ENCODE measurements at regions not wholly inside any gene's neighbourhood (a gene's known extent, or its start where the extent isn't known, plus 50 kb on each side); places are given as distances from the start of the nearest gene placed in this dataset.

DNA sequence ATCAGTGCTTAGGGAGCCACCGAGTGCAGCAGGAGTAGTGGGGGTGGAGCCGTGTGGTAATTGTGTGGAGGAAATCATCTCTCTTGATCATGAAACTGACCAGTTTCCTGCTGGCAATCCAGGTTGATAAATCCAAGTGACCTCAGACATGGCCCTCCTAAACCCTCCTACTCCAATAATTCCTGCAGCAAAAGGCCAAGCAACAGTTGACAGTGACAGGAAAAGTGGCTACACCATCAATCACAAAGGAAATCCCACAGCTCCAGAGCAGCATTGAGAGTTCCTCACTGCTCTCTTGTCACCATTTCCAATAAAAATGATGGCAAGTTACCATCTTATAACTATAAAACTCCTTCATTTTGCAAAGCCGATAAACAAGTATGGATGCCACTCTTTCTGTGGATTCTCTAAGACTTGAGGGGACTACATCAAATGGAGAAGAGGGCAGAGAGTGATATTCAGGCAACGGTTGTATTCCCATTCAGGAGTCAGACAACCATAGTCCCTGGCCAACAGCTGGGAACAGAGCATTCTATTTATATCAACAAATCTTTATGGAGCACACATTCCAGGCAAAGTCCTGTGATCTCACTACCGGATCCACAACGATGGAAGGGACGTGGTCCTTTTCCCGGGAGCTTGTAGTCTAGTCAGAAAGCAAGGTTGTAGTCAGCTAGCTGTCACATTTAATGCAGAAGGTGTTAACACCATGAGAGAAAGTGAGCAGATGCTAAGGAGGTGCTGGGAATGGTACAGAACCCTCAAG, 312.5 kb upstream of the CTNNB1 start:
- TF ChIP-seq, protein P1, sequence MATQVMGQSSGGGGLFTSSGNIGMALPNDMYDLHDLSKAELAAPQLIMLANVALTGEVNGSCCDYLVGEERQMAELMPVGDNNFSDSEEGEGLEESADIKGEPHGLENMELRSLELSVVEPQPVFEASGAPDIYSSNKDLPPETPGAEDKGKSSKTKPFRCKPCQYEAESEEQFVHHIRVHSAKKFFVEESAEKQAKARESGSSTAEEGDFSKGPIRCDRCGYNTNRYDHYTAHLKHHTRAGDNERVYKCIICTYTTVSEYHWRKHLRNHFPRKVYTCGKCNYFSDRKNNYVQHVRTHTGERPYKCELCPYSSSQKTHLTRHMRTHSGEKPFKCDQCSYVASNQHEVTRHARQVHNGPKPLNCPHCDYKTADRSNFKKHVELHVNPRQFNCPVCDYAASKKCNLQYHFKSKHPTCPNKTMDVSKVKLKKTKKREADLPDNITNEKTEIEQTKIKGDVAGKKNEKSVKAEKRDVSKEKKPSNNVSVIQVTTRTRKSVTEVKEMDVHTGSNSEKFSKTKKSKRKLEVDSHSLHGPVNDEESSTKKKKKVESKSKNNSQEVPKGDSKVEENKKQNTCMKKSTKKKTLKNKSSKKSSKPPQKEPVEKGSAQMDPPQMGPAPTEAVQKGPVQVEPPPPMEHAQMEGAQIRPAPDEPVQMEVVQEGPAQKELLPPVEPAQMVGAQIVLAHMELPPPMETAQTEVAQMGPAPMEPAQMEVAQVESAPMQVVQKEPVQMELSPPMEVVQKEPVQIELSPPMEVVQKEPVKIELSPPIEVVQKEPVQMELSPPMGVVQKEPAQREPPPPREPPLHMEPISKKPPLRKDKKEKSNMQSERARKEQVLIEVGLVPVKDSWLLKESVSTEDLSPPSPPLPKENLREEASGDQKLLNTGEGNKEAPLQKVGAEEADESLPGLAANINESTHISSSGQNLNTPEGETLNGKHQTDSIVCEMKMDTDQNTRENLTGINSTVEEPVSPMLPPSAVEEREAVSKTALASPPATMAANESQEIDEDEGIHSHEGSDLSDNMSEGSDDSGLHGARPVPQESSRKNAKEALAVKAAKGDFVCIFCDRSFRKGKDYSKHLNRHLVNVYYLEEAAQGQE (IDR thresholded peaks at IDR 0.05; ENCODE audit: insufficient read depth in 1 of 2, low read depth in 2 of 2, low read length in 1 of 2): no peak
- TF ChIP-seq SIN3A (IDR thresholded peaks at IDR 0.05; ENCODE audit: borderline replicate concordance, insufficient read depth, low read depth, low read length) (no peak), TCF7L2 (IDR thresholded peaks at IDR 0.05; ENCODE audit: low read depth, low read length) (no peak), POLR2AphosphoS5 (IDR thresholded peaks at IDR 0.05; ENCODE audit: low read depth, low read length) (no peak)
- TF ChIP-seq, protein P2, sequence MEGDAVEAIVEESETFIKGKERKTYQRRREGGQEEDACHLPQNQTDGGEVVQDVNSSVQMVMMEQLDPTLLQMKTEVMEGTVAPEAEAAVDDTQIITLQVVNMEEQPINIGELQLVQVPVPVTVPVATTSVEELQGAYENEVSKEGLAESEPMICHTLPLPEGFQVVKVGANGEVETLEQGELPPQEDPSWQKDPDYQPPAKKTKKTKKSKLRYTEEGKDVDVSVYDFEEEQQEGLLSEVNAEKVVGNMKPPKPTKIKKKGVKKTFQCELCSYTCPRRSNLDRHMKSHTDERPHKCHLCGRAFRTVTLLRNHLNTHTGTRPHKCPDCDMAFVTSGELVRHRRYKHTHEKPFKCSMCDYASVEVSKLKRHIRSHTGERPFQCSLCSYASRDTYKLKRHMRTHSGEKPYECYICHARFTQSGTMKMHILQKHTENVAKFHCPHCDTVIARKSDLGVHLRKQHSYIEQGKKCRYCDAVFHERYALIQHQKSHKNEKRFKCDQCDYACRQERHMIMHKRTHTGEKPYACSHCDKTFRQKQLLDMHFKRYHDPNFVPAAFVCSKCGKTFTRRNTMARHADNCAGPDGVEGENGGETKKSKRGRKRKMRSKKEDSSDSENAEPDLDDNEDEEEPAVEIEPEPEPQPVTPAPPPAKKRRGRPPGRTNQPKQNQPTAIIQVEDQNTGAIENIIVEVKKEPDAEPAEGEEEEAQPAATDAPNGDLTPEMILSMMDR (IDR thresholded peaks at IDR 0.05): no peak
- no peaks in the 10 kb centered on the region for H3K9me3 ChIP-seq (ENCODE audit: control insufficient read depth, insufficient read depth, low read depth, low read length)
- ATAC-seq: no peak
- H3K36me3 ChIP-seq (ENCODE audit: control insufficient read depth, insufficient read depth, low read length): no peaks in the 10 kb centered on the region
- intact Hi-C loops (cut with micrococcal nuclease; ENCODE audit: unreplicated experiment): no loop called here
- in situ Hi-C loops (cut with HindIII; ENCODE audit: low pct_unique_long_range_greater_than_20kb, low sequenced_read_pairs): no loop called here
- H3K4me1 ChIP-seq (ENCODE audit: control insufficient read depth, insufficient read depth, low read length): no peaks in the 10 kb centered on the region
- no peak for DNase-seq (ENCODE audit: low read depth, low spot score)
- BruUV-seq (replicated peaks): no TSS peak
- H3K27ac ChIP-seq (ENCODE audit: low read length): no peak overlapping the region
- POLR2A ChIA-PET: no interaction called here
- H3K4me3 ChIP-seq (ENCODE audit: low read depth in 2 of 2, low read length in 2 of 2): no peak overlapping the region
- CTCF ChIA-PET: no interaction called here
- no peaks in the 10 kb centered on the region for H3K27me3 ChIP-seq (ENCODE audit: control insufficient read depth, insufficient read depth, low read length)

DNA sequence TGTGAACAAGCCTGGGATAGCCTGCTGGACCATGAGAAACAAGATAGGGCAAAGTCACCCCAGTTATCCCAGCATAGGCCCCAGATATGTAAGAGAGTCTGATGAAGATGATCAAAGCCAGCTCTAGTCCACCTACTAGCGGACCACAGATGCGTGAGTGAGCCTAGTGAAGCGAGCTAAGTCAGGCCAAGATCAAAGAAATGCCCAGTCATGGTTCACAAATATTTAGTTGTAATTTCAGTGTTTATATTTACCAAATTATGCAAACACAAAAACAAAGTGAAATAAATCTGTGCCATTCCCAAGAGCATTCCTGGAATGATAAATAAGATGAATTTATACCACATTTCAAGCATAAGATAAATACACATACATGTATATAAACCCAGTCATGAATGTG, 308.1 kb upstream of the CTNNB1 start:
- no peaks in the 10 kb centered on the region for H3K27me3 ChIP-seq (ENCODE audit: control insufficient read depth, insufficient read depth, low read length)
- TF ChIP-seq, protein P1 (IDR thresholded peaks at IDR 0.05; ENCODE audit: insufficient read depth in 1 of 2, low read depth in 2 of 2, low read length in 1 of 2): no peak
- TF ChIP-seq TCF7L2 (IDR thresholded peaks at IDR 0.05; ENCODE audit: low read depth, low read length): no peak
- TF ChIP-seq, protein P2 (IDR thresholded peaks at IDR 0.05): no peak
- TF ChIP-seq SIN3A (IDR thresholded peaks at IDR 0.05; ENCODE audit: borderline replicate concordance, insufficient read depth, low read depth, low read length): no peak
- TF ChIP-seq POLR2AphosphoS5 (IDR thresholded peaks at IDR 0.05; ENCODE audit: low read depth, low read length): no peak
- ChIA-PET CTCF (no interaction called here), POLR2A (no interaction called here)
- intact Hi-C loops (cut with micrococcal nuclease; ENCODE audit: unreplicated experiment) (no loop called here), in situ Hi-C loops (cut with HindIII; ENCODE audit: low pct_unique_long_range_greater_than_20kb, low sequenced_read_pairs) (no loop called here)
- H3K4me1 ChIP-seq (ENCODE audit: control insufficient read depth, insufficient read depth, low read length): no peaks in the 10 kb centered on the region
- BruUV-seq (replicated peaks): no TSS peak
- no peaks in the 10 kb centered on the region for H3K36me3 ChIP-seq (ENCODE audit: control insufficient read depth, insufficient read depth, low read length)
- H3K27ac ChIP-seq (ENCODE audit: low read length): no peak overlapping the region
- no peaks in the 10 kb centered on the region for H3K9me3 ChIP-seq (ENCODE audit: control insufficient read depth, insufficient read depth, low read depth, low read length)
- H3K4me3 ChIP-seq (ENCODE audit: low read depth in 2 of 2, low read length in 2 of 2): no peak overlapping the region
- DNase-seq (ENCODE audit: low read depth, low spot score): no peak
- ATAC-seq: no peak
